ENCODE measurements at regions not wholly inside any gene's neighbourhood (a gene's known extent, or its start where the extent isn't known, plus 50 kb on each side); places are given as distances from the start of the nearest gene placed in this dataset.

- no peak for TF ChIP-seq CTCF (IDR thresholded peaks at IDR 0.05; ENCODE audit: low read depth, low read length)
- DNase-seq (ENCODE audit: extremely low read depth, low read depth), result no peak
Observed at GRCh38 chr4:34724491-34724890, 1519.8 kb downstream of the ARAP2 start.

- TF ChIP-seq CTCF (IDR thresholded peaks at IDR 0.05; ENCODE audit: low read depth, low read length), result no peak
- no peak for DNase-seq (ENCODE audit: extremely low read depth, low read depth)
Observed at GRCh38 chr4:34731070-34731469, 1513.2 kb downstream of the ARAP2 start.

GRCh38 chr4:34732176-34732950, 1512.0 kb downstream of the ARAP2 start:
- no peak for TF ChIP-seq CTCF (IDR thresholded peaks at IDR 0.05; ENCODE audit: low read depth, low read length)
- DNase-seq (ENCODE audit: extremely low read depth, low read depth), result no peak

- no peak for TF ChIP-seq CTCF (IDR thresholded peaks at IDR 0.05; ENCODE audit: low read depth, low read length)
Observed at GRCh38 chr4:34733185-34733941, 1511.0 kb downstream of the ARAP2 start.

GRCh38 chr4:34766935-34767334, 1477.4 kb downstream of the ARAP2 start:
- no peak for DNase-seq (ENCODE audit: extremely low read depth, low read depth)
- no peak for TF ChIP-seq CTCF (IDR thresholded peaks at IDR 0.05; ENCODE audit: low read depth, low read length)

More at GRCh38 chr4:34733185-34733941, 1511.0 kb downstream of the ARAP2 start:
- no peak for DNase-seq (ENCODE audit: extremely low read depth, low read depth)

GRCh38 chr4:34767407-34767806, 1476.9 kb downstream of the ARAP2 start:
- DNase-seq (ENCODE audit: extremely low read depth, low read depth), result no peak
- no peak for TF ChIP-seq CTCF (IDR thresholded peaks at IDR 0.05; ENCODE audit: low read depth, low read length)

- TF ChIP-seq CTCF (IDR thresholded peaks at IDR 0.05; ENCODE audit: low read depth, low read length), result no peak
- DNase-seq (ENCODE audit: extremely low read depth, low read depth), result no peak
Observed at GRCh38 chr4:34771632-34772031, 1472.7 kb downstream of the ARAP2 start.
